GM21723 (cell line): ENCODE measurements at regions not wholly inside any gene's neighbourhood (a gene's known extent, or its start where the extent isn't known, plus 50 kb on each side); places are given as distances from the start of the nearest gene placed in this dataset.
"Not testable (repeated sequence)": the region's sequence is repeated elsewhere in the genome, so short reads cannot be mapped to it uniquely, and the experiment has no call there.

Experiments used
- ATAC-seq: cut with Tn5 transposase; IDR thresholded peaks from one replicate; pipeline ENCODE4 v1.9.1; 2021; ENCODE audit warnings: mild to moderate bottlenecking, moderate library complexity; ENCODE audit not compliant: unreplicated experiment

DNA sequence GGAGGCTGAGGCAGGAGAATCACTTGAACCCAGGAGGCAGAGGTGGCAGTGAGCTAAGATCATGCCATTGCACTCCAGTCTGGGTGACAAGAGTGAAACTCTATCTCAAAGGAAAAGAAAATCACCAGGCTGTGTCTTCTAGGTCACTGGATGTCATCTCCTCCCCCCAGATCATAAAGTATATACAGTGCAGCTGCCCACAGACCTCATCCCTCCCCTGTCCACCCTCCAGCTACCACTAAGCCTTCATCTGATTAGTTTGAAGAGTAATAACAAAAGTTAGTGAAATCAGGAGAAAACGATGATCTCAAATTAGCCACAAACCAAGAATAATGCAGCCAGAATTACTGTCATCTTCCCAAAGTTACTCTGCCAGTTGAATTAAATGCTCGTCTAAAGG, 117.2 kb downstream of the ZNF22 start:
- not testable (repeated sequence) for ATAC-seq

DNA sequence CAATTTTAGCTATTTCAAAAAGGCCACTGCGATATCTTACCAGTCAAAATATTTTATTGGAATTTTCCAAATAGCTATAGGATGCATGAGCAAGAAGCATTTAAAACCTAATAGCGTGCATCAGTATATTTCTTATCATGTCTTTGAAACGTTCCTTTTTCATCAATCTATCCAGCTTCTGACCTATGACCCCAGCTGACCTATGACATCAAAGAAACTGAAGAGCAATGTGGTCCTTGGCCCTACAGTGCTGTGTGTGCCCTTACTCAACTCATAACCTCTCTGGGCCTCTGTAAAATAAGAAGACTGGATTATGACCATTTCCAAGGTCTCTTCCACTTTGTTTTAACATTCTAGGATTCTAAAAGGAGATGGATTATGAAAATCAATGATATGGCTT, 118.2 kb downstream of the ZNF22 start:
- ATAC-seq: no peak

DNA sequence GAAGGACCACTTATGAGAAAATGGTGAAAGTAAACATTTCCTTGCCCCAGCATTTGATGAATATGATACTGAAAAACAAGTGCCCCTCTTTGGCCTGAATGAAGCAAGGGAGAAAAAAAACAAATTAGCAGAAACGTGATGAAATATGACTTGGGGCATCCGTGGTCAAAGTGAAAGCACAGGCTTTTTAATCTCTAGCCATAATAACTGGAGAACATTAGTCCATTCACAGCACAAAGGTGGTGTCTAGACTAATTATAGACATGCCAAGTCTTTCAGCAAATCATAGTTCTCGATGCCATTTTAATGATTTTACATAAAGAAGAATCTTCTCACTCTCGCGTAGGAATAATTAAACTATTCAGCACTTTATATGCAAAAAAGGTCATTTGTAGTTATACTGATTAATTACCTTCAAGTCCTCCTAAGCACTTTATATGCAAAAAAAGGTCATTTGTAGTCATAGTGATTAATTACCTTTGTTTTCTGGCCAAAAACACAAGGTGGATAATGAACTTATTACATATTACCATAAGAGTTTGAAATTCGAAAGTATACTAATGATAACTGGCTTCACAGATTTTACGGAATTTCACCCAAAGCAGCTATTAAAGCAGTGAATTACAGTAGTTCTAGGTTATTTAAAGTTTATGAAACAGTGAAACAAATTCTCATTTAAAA, 121.6 kb downstream of the ZNF22 start:
- ATAC-seq: not testable (repeated sequence)

DNA sequence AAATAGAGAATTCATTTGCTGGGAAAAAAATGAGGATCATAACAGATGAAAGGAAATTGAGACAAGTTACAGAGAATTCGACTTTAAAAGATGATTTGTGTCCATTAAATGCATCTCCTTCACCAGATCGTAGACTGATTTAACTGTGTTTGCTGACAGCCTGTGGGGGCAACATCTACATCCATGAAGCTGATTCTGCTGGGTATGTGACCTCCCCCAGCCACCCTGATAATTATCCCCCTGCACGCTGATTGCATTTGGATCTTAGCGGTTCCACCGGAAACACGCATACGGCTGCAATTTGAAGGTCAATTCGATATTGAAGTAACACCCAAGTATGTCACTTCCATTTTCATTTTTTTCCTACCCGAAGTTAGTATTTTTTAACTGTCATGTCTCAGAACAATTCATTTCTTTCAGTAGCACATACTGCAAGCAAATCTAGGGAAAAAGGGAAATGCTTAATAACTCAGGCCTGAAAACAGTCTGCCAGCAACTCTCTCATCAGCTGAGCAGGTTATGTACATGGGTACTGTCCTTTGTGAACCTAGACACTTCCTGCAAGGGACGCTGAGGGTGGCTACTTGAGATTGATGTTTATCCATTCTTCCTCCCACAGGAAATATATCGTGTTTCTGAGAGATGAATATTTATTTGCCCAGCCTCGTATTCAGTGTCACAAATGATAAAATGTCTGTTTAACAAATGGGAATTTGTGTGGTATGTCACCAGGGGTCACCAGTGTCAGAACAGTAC, 134.9 kb downstream of the ZNF22 start:
- ATAC-seq: no peak

DNA sequence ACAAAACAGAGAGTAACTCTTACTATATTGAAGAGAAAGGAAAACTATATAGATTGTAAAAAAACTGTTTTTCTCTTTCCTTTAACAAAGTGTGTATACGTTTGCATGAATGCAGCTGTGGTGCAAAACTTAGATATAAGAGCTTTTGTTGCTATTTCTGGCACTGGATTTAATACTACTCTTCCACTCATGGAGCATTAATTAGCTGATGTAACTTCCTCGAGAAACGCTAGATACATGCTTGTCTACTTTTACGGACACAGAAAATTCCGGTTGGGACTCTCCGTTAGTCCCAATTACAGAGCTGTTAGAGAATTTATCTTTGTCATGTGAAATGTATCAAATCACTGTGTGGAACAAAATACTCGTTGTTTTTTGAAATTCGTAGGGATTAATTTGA, 135.5 kb downstream of the ZNF22 start:
- ATAC-seq: no peak

DNA sequence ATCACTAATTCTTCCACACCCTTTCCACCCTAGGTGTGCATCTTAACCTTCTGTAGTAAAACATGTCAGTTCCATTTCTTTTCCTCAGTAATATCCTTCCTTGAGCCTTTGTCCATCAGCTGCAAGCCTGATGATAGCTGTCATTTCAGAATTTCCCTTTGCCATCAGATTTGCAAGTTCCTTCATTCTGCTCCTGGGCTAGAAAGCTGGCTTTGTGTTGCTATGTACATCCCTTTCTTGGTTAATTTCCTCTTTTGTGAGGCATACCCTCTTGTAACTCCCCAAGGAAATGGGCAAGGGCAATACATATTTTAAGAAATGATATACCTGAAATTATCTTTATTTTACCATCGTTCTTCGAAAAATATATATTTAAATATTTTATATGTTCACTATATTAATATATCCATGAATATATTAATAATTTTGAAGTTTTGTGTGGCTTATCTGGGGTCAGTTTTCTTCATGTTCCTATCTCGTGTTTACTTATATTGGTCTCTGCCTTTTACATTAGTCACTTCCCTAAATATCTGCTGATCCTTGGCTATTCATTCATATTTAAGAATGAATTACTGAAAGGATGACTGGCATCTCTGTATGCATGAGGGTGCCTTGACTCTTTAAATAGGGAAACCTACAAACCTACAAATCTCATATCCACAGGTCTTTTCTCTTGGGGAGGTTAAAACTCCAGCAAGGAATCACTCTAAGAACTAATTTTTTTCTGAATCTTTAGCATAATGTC, 143.8 kb downstream of the ZNF22 start:
- ATAC-seq: no peak

DNA sequence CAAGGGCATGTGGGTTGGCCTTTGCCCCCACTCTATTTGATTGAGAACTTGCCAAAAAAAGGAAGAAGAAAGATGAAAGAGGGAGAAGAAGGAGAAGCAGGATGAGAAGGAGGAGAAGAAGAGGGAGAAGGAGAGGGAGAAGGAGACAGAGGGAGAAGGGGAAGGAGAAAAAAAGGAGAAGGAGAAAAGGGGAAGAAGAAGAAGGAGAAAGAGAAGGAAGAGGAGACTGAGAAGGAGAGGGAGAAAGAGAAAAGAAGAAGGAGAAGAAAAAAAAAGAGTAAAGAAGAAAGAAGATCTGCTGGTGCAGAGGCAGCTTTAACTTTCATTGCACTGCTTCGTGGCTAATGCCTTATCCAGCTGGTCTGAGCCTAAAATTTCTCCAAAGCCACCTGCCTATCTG, 144.4 kb downstream of the ZNF22 start:
- ATAC-seq: not testable (repeated sequence)

DNA sequence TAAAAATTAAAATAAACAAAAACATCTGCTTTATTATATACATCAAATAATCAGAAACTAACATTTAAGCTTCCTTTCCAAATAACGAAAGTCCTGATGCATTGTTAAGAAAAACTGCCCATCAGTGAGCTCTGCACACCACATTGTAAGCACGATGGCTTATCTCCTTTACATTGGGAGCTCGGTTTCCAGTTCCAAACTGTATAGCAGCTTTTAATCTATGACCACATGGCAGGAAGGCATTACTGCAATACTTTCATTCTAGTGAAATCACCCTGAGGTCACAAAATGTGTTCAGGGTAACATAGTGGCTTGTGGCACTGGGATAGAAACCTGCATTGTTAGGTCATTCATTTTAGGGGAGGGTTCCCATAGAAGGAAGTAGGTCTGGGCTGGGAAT, 146.3 kb downstream of the ZNF22 start:
- no peak for ATAC-seq

DNA sequence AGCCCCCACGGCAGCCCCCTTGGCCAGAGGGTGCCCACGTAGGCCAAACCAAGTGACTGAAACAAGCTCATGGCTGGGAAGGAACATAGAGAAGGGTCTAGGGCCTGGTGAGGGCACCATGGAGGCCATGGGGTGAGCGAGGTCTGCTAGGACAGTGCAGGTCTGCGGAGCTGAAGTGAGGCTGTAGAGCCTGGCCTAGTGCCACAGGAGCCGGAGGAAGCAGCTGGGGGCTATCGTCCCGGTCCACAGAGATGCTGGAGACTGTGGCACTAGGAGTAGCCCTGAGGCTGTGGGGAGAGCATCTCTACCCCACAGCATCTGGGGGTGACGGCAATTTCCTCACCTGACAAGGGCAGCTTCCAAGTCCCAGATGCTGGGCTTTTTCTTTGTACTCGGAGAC, 150.3 kb downstream of the ZNF22 start:
- no peak for ATAC-seq

DNA sequence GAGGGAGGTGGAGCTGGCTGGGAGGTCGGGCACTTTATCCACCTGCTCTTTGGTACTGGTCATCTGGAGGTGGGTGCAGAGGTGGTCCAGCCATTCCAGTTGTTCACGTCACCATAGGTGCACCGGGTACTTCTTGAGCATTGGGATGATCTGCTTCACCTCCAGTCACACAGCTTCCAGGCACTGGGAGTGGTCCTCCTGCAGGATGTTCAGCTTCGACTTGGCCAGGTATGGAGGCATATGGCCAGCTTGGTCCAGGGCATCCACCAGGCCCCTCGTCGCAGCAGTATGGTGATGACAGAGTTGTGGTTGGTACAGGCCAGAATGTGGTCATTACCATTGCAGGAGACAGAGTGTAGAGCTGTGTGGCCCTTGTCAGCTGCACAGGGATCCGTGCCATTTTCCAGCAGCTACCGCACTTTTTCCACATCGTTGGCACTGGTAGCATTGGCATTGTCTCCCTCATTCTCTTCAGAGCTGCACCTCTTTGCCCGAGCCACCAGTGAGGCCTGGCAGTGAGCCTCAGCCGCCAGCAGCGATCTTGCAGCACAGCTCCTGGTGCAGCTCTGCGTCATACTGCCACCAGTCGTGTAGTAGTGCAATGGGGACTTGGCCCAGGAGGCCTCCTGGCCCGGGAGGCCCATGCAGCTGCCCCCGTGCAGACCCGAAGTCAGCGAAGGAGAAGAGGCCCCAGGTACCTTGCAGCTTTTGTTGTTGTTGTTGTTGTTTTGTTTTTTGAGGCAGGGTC, 150.9 kb downstream of the ZNF22 start:
- no peak for ATAC-seq

DNA sequence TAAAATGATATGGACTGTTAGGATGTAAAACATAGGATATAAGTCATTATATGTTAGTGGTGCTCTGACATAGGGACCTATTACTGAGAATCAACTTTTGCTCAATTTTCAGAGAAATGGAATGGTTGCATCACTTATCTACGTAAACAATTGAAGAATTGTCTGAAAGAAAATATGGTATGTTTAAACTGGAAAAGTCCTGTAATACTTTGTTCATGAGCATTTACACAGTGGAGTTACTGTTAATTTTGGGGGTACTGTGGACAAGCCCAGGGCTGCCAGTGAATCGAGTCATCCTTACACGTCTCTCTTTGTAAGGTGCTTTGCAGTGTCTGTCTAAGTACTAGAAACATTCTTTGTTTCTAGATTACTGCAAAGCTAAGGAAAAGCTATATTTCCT, 152.0 kb downstream of the ZNF22 start:
- ATAC-seq: no peak

DNA sequence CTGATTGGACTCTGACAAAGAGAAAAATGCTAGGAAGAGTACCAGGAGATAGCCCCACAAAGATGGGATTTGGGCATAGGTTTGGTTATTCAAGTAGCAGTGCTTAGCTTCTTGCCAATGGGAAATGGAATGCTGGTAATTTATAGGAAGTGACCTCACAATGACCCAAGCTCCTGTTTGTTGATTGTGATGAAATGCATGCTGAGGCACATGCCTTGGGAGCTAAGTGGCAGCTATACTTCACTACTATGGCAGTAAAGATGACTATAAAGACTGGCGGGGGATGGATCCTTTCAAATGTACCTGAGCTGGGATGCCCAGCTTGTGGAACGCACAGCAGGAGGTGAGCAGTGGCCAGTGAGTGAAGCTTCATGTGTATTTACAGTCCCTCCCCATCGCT, 153.8 kb downstream of the ZNF22 start:
- no peak for ATAC-seq

DNA sequence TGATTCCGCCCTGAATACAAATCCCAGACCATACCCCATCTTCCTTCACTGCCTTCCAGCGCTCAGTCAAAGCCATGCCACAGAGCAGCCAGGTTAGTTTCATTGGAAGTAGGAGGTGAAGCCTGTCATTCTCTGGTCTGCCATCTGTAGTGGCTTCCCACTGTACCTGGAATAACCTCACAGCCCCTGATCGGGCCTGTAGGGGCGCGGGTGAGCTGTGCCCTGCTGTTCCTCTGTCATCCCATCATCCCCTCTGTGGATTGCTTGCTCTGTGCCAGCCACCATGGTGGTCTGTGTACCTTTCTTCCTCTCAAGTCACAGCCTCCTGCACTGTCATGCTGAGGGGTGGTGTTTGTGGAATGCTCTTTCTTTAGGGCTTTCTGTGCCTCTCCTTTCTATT, 155.1 kb downstream of the ZNF22 start:
- no peak for ATAC-seq

DNA sequence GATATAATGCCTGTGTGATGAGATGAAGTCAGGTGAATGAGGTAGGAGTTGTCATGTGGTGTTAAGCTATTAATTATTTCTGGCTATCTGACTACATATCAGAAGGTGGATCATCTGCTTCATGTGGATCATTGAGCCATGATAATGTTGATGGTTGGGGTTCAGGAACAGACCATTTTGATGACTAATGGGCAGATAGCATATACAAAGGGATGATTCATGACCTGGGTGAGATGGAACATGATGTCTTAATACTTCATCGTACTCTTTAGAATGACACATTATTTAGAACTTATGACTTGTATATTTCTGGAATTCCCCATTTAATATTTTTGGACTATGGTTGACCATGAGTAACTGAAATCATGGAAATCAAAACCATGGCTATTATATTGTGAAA, 155.1 kb downstream of the OR13A1 start:
- ATAC-seq: no peak

DNA sequence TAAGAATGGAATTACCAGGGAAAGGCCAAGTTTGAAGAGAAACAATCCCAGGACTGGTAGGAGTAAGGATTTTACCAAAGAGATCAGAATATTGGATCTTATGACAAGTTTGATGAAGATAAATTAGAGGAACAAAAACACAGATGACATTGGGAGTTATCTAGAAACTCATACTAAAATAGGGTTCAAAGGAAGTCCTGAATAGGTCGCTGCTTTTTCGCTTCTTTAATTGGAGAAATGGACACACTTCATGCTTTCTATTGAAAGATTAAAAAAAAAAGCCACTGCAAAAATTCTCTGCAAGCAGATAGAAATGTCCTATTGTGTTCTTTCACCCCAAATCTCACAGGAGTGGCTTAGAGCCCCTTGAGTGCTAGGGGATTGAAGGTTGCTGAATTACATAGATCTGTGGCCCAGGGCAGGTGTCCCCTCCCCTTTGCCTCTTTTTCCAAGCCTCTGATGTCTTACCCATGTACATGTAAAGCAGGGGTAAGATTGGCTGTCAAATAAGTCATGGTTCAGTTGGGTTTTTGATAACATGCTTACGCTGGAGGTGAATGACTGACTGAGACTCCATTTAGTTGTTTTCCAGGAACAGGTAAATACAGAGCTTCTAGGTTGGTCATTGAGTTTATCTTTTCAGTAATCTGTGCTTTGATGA, 152.0 kb downstream of the OR13A1 start:
- no peak for ATAC-seq

DNA sequence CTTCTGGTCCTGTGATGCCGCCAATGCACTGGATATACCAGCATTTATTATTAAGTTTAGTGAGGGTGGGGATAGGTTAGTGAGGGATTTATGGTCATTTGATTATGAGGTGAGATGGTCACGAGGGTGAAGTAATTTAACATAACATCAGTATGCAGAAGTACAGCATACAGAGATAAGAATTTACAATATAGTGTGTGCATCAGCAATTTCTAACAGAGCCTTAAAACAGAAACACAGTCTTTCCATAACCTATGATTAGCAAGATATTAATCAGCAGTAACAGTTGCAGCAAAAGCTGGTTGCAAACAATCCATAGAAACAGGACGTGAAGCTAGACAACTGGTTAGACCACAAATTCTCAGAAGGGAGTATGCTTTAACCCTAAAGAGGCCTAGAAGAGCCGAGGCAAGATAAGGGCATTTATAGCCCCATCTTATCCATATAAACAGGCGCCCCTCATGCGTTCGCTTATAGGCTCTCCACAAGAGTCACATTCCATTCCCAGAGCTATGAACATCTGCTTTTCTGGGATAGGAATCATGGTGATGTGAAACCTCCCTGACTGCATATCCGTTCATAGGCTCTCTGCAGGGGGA, 139.8 kb downstream of the OR13A1 start:
- not testable (repeated sequence) for ATAC-seq

DNA sequence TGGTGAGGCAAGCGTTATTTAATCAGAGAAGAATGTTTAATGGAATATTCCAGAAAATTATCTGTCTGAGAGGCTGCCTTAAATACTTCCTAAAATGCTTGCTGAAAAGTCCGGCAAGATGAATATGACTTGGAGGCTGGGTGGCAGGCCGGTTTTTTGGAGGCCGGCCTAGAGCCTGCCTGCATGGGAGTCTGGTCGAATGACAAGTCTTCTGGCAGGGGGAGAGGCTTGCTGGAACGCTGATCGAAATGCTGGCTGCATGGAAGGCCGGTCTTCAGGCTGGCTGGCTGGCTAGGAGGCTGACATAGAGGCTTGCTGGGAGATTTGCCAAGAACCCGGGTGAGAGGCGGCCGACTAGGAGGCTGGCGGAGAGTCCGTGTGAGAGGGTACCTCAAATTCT, 135.7 kb downstream of the OR13A1 start:
- ATAC-seq: no peak

DNA sequence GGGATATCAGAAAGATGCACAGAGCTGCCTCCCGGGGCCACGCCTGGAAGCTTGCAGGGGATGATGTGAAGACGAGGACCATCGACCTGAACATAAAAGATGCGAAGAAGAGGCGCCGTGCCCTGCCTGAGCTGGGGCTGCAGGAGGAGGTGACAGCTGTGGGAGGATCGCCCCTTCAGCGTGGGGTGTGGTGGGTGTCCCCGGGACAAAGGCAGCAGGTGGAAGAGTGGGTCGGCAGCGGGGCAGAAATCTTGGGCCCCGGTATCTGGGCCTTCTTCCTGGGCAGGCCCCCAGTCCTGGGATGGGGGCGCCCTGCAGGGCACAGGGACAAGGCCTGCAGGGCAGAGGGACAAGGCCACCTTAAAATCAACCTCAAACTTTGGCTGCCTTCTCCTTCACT, 134.9 kb downstream of the OR13A1 start:
- ATAC-seq: no peak

DNA sequence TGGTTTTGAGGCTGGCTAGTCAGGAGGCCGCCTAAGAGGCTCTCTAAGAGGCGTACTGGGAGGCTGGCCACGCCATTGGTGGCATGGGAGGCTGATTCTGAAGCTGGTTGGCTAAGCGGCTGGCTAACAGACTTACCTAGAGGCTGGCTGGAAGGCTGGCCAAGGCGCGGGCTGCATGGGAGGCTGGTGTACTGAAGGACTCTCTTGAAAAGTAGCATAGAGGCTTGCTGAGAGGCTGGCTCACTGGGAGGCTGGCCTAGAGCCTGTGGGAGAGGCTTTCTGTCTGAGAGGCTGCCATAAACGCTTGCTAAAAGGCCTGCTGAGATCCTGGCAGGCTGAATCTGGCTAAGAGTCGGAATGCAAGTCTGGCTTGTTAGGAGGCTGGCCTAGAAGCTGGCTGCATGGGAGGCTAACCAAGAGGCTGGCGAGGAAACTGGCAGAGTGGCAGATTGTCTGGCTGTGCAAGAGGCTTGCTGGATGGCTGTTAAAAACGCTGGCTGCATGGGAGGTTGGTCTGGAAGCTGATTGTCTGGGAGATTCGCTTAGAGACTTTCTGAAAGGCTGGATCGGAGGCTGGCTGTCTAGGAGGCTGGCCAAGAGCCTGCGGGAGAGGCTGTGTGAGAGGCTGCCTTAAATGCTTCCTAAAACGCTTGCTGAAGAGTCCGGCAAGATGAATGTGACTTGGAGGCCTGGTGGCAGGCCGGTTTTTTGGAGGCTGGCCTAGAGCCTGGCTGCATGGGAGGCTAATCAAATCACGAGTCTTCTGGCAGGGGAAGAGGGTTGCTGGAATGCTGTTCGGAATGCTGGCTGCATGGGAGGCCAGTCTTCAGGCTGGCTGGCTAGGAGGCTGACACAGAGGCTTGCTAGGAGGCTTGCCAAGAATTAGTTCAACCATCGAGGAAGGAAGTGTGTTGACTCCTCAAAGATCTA, 134.2 kb downstream of the OR13A1 start:
- no peak for ATAC-seq
